ENCODE measurements at regions not wholly inside any gene's neighbourhood (a gene's known extent, or its start where the extent isn't known, plus 50 kb on each side); places are given as distances from the start of the nearest gene placed in this dataset.
"Not testable (repeated sequence)": the region's sequence is repeated elsewhere in the genome, so short reads cannot be mapped to it uniquely, and the experiment has no call there.

- not testable (repeated sequence) for DNase-seq (ENCODE audit: low read depth)
Observed at GRCh38 chr5:92011845-92012244, 628.7 kb upstream of the ARRDC3 start.

GRCh38 chr5:92003806-92004205 is 620.7 kb upstream of the ARRDC3 start:
- no peak for DNase-seq (ENCODE audit: low read depth)

GRCh38 chr5:92002721-92003274 is 619.7 kb upstream of the ARRDC3 start:
- DNase-seq (ENCODE audit: low read depth), result no peak

GRCh38 chr5:91998774-91999173 is 615.7 kb upstream of the ARRDC3 start:
- DNase-seq (ENCODE audit: low read depth), result no peak

- DNase-seq (ENCODE audit: low read depth), result no peak
Observed at GRCh38 chr5:91983869-91984268, 600.8 kb upstream of the ARRDC3 start.

GRCh38 chr5:91978221-91978882 is 595.2 kb upstream of the ARRDC3 start:
- DNase-seq (ENCODE audit: low read depth), result no peak

GRCh38 chr5:91977579-91977978 is 594.5 kb upstream of the ARRDC3 start:
- DNase-seq (ENCODE audit: low read depth), result no peak

GRCh38 chr5:91976451-91976850 is 593.3 kb upstream of the ARRDC3 start:
- no peak for DNase-seq (ENCODE audit: low read depth)

- DNase-seq (ENCODE audit: low read depth), result no peak
Observed at GRCh38 chr5:91963166-91963565, 580.0 kb upstream of the ARRDC3 start.

- no peak for DNase-seq (ENCODE audit: low read depth)
Observed at GRCh38 chr5:91957666-91958065, 574.5 kb upstream of the ARRDC3 start.

GRCh38 chr5:91956738-91957137 is 573.6 kb upstream of the ARRDC3 start:
- no peak for DNase-seq (ENCODE audit: low read depth)

GRCh38 chr5:91955610-91956009 is 572.5 kb upstream of the ARRDC3 start:
- DNase-seq (ENCODE audit: low read depth), result no peak

GRCh38 chr5:91954136-91954535 is 571.0 kb upstream of the ARRDC3 start:
- no peak for DNase-seq (ENCODE audit: low read depth)

- no peak for DNase-seq (ENCODE audit: low read depth)
Observed at GRCh38 chr5:91950328-91950727, 567.2 kb upstream of the ARRDC3 start.

GRCh38 chr5:91946870-91947269 is 563.8 kb upstream of the ARRDC3 start:
- DNase-seq (ENCODE audit: low read depth), result no peak

GRCh38 chr5:91941588-91941987 is 558.5 kb upstream of the ARRDC3 start:
- no peak for DNase-seq (ENCODE audit: low read depth)

- no peak for DNase-seq (ENCODE audit: low read depth)
Observed at GRCh38 chr5:91938441-91938840, 555.3 kb upstream of the ARRDC3 start.

GRCh38 chr5:91937121-91937520 is 554.0 kb upstream of the ARRDC3 start:
- DNase-seq (ENCODE audit: low read depth), result no peak

GRCh38 chr5:91929522-91929817 is 546.4 kb upstream of the ARRDC3 start:
- DNase-seq (ENCODE audit: low read depth), result no peak

- DNase-seq (ENCODE audit: low read depth), result no peak
Observed at GRCh38 chr5:91928754-91929521, 545.8 kb upstream of the ARRDC3 start.

GRCh38 chr5:91927439-91927838 is 544.3 kb upstream of the ARRDC3 start:
- DNase-seq (ENCODE audit: low read depth), result no peak

- no peak for DNase-seq (ENCODE audit: low read depth)
Observed at GRCh38 chr5:91925249-91925648, 542.1 kb upstream of the ARRDC3 start.

GRCh38 chr5:91917037-91917814 is 534.1 kb upstream of the ARRDC3 start:
- not testable (repeated sequence) for DNase-seq (ENCODE audit: low read depth)
